ENCODE measurements at regions not wholly inside any gene's neighbourhood (a gene's known extent, or its start where the extent isn't known, plus 50 kb on each side); places are given as distances from the start of the nearest gene placed in this dataset.

GRCh38 chr2:15724235-15724634, 132.6 kb downstream of the DDX1 start:
- Histone ChIP-seq H3K4me3 (no peak overlapping the region), H3K27ac (no peak overlapping the region), H3K27me3 (no peaks in the 10 kb centered on the region), H3K36me3 (no peaks in the 10 kb centered on the region), H3K4me1 (no peaks in the 10 kb centered on the region), H3K9me3 (no peaks in the 10 kb centered on the region)
- TF ChIP-seq EP300 (IDR thresholded peaks at IDR 0.05), result no peak
- TF ChIP-seq POLR2AphosphoS5 (IDR thresholded peaks at IDR 0.05), result no peak
- no peak for TF ChIP-seq POLR2A (IDR thresholded peaks at IDR 0.05)
- TF ChIP-seq CTCF (IDR thresholded peaks at IDR 0.05), result no peak
- intact Hi-C loops (cut with DNase I; ENCODE audit: low total_unique reads), result no loop called here
- 74 to 85% (median 84%) methylated on average over 6 of the region's 6 CpGs for WGBS, 5 donors
- no peak for DNase-seq

GRCh38 chr2:15725101-15725781, 133.6 kb downstream of the DDX1 start:
- Histone ChIP-seq H3K4me1 (peaks cover 4 to 7% (median 5%) of the 10 kb centered on the region in 4 donors), H3K27me3 (no peaks in the 10 kb centered on the region), H3K27ac (no peak overlapping the region), H3K4me3 (no peak overlapping the region), H3K36me3 (no peaks in the 10 kb centered on the region), H3K9me3 (no peaks in the 10 kb centered on the region)
- DNase-seq, result no peak
- intact Hi-C loops (cut with DNase I; ENCODE audit: low total_unique reads), result no loop called here
- WGBS, 5 donors, result 71 to 85% (median 84%) methylated on average over 13 of the region's 13 CpGs
- TF ChIP-seq EP300 (IDR thresholded peaks at IDR 0.05), result no peak
- TF ChIP-seq POLR2AphosphoS5 (IDR thresholded peaks at IDR 0.05), result no peak
- TF ChIP-seq CTCF (IDR thresholded peaks at IDR 0.05), result no peak
- no peak for TF ChIP-seq POLR2A (IDR thresholded peaks at IDR 0.05)

- 88 to 96% (median 92%) methylated on average over 5 of the region's 5 CpGs for WGBS, 5 donors
- peaks cover 10 to 12% (median 11%) of the 10 kb centered on the region in 4 donors for H3K4me1 ChIP-seq
- H3K9me3 ChIP-seq, result no peaks in the 10 kb centered on the region
- no peak overlapping the region for H3K27ac ChIP-seq
- H3K36me3 ChIP-seq, result no peaks in the 10 kb centered on the region
- intact Hi-C loops (cut with DNase I; ENCODE audit: low total_unique reads), result no loop called here
- H3K27me3 ChIP-seq, result no peaks in the 10 kb centered on the region
- H3K4me3 ChIP-seq, result no peak overlapping the region
- TF ChIP-seq EP300 (IDR thresholded peaks at IDR 0.05) (no peak), POLR2AphosphoS5 (IDR thresholded peaks at IDR 0.05) (no peak)
- no peak for DNase-seq
Observed at GRCh38 chr2:15725782-15726112, 134.1 kb downstream of the DDX1 start.

GRCh38 chr2:15726321-15727057, 134.8 kb downstream of the DDX1 start:
- Histone ChIP-seq H3K9me3 (no peaks in the 10 kb centered on the region), H3K4me1 (peaks cover 14 to 18% (median 16%) of the 10 kb centered on the region in 4 donors), H3K36me3 (no peaks in the 10 kb centered on the region), H3K4me3 (no peak overlapping the region), H3K27me3 (peaks cover 0 to 5% (median 0%) of the 10 kb centered on the region in 3 donors), H3K27ac (no peak overlapping the region)
- WGBS, 5 donors, result 83 to 92% (median 90%) methylated on average over 6 to 8 of the region's 8 CpGs
- DNase-seq, result no peak
- TF ChIP-seq POLR2A (IDR thresholded peaks at IDR 0.05) (no peak), POLR2AphosphoS5 (IDR thresholded peaks at IDR 0.05) (no peak), CTCF (IDR thresholded peaks at IDR 0.05) (no peak), EP300 (IDR thresholded peaks at IDR 0.05) (no peak)
- intact Hi-C loops (cut with DNase I; ENCODE audit: low total_unique reads), result no loop called here
